H1 (cell line): ENCODE measurements at regions not wholly inside any gene's neighbourhood (a gene's known extent, or its start where the extent isn't known, plus 50 kb on each side); places are given as distances from the start of the nearest gene placed in this dataset.

ENCODE experiments used
- CTCF ChIA-PET: fragments of 300-600 bp; sonication (Branson Sonifier 250); formaldehyde crosslinking; loops from one replicate; lab custom pipeline; 2021; ENCODE audit not compliant: partially characterized antibody; lab: Charles Lee
- POLR2A ChIA-PET: fragments of 300-600 bp; sonication (Branson Sonifier 250); formaldehyde crosslinking; loops from one replicate; lab custom pipeline; 2021; ENCODE audit warnings: inconsistent platforms; ENCODE audit not compliant: partially characterized antibody; lab: Charles Lee
- DNase-seq, 2 experiments: peaks; one replicate each; pipeline versions ENCODE4 v3.0.0 to v3.0.0-alpha.2; 2010 to 2022; ENCODE audit warnings: low spot score in 2 of 2, low read depth in 1 of 2, mixed read lengths in 1 of 2
- FAIRE-seq: peaks from 2 replicates; lab custom pipeline; 2011; peaks lifted over from hg19 to GRCh38; lab: Jason Lieb, UNC
- H2AFZ ChIP-seq: 2 replicates; pipeline ENCODE4 v1.8.1; 2012; ENCODE audit warnings: low read length, inconsistent platforms
- H2AK5ac ChIP-seq: 2 replicates; pipeline ENCODE4 v1.6.1; 2013; ENCODE audit warnings: low read depth, low read length
- H2BK120ac ChIP-seq: replicated peaks from 2 replicates; pipeline ENCODE3; 2013; ENCODE audit warnings: low read depth, low read length, inconsistent platforms
- H2BK12ac ChIP-seq: 2 replicates; pipeline ENCODE4 v1.6.1; 2013; ENCODE audit warnings: low read depth, low read length
- H2BK15ac ChIP-seq: 2 replicates; pipeline ENCODE4 v1.6.1; 2013; ENCODE audit warnings: low read length
- H2BK20ac ChIP-seq: 2 replicates; pipeline ENCODE4 v1.6.1; 2013; ENCODE audit warnings: low read length
- H2BK5ac ChIP-seq: 2 replicates; pipeline ENCODE4 v1.6.1; 2013; ENCODE audit warnings: low read depth, low read length
- H3K14ac ChIP-seq: 2 replicates; pipeline ENCODE4 v1.6.1; 2013; ENCODE audit warnings: inconsistent platforms; ENCODE audit not compliant: insufficient read length
- H3K18ac ChIP-seq: 2 replicates; pipeline ENCODE4 v1.6.1; 2013; ENCODE audit warnings: low read length; ENCODE audit errors: extremely low read depth
- H3K23ac ChIP-seq: 2 replicates; pipeline ENCODE4 v1.6.1; 2013; ENCODE audit warnings: inconsistent platforms; ENCODE audit not compliant: insufficient read length
- H3K23me2 ChIP-seq: 2 replicates; pipeline ENCODE4 v1.6.1; 2013; ENCODE audit warnings: low read depth, low read length
- H3K27ac ChIP-seq: 2 replicates; pipeline ENCODE4 v1.6.1; 2011; ENCODE audit warnings: low read depth, low read length, inconsistent platforms
- H3K27me3 ChIP-seq, 4 experiments: replicated peaks in 1 of 4; 1 replicate in 1 of 4; 2 replicates in 3 of 4; pipeline versions ENCODE4 v1.6.1 to v1.8.1; 2011 to 2013; ENCODE audit warnings: low read length in 3 of 4, mild to moderate bottlenecking in 3 of 4, inconsistent platforms in 2 of 4, mixed read lengths in 2 of 4, moderate library complexity in 1 of 4; ENCODE audit not compliant: control insufficient read depth in 3 of 4, insufficient read depth in 3 of 4; ENCODE audit errors: extremely low read depth in 1 of 4
- H3K36me3 ChIP-seq, 4 experiments: 2 replicates each; pipeline versions ENCODE4 v1.6.1 to v1.8.1; 2011 to 2013; ENCODE audit warnings: mild to moderate bottlenecking in 4 of 4, low read length in 3 of 4, moderate library complexity in 2 of 4, control low read depth in 1 of 4, inconsistent platforms in 1 of 4; ENCODE audit not compliant: insufficient read depth in 4 of 4, control insufficient read depth in 2 of 4
- H3K4ac ChIP-seq: replicated peaks from 2 replicates; pipeline ENCODE3; 2013; ENCODE audit warnings: low read length, low read depth, mixed read lengths, inconsistent platforms; ENCODE audit not compliant: insufficient read length
- H3K4me1 ChIP-seq, 4 experiments: replicated peaks in 1 of 4; 1 replicate in 1 of 4; 2 replicates in 3 of 4; pipeline versions ENCODE4 v1.6.1 to v1.8.1; 2011 to 2013; ENCODE audit warnings: low read length in 3 of 4, inconsistent platforms in 2 of 4, mixed read lengths in 1 of 4; ENCODE audit not compliant: insufficient read depth in 4 of 4, control insufficient read depth in 3 of 4
- H3K4me2 ChIP-seq, 2 experiments: 2 replicates each; pipeline versions ENCODE4 v1.6.1 to v1.8.1; 2011 to 2013; ENCODE audit warnings: low read depth in 2 of 2, low read length in 2 of 2, control low read depth in 1 of 2, inconsistent platforms in 1 of 2, mild to moderate bottlenecking in 1 of 2; ENCODE audit not compliant: insufficient read depth in 1 of 2
- H3K4me3 ChIP-seq, 4 experiments: fragments of 200-600, 300-600 bp in 1 of 4; sonication (generic), shearing (Covaris generic), sonication (Bioruptor Twin) in 1 of 4; 2 replicates each; pipeline versions ENCODE4 v1.5.1 to v1.8.1; 2011 to 2016; ENCODE audit warnings: low read length in 4 of 4, low read depth in 3 of 4, control low read depth in 2 of 4, inconsistent platforms in 2 of 4, mild to moderate bottlenecking in 2 of 4, mixed read lengths in 1 of 4, moderate library complexity in 1 of 4; ENCODE audit not compliant: insufficient read depth in 2 of 4; ENCODE audit errors: extremely low read depth in 1 of 4
- H3K56ac ChIP-seq: replicated peaks from 2 replicates; pipeline ENCODE3; 2013; ENCODE audit warnings: low read depth, mild to moderate bottlenecking, mixed read lengths, low read length, inconsistent platforms; ENCODE audit not compliant: insufficient read length
- H3K79me1 ChIP-seq: 2 replicates; pipeline ENCODE4 v1.6.1; 2013; ENCODE audit warnings: low read depth, low read length, control low read depth
- H3K79me2 ChIP-seq, 2 experiments: 2 replicates each; pipeline versions ENCODE4 v1.6.1 to v1.8.1; 2012 to 2013; ENCODE audit warnings: low read length in 2 of 2, mild to moderate bottlenecking in 2 of 2, inconsistent platforms in 1 of 2; ENCODE audit not compliant: insufficient read depth in 2 of 2, control insufficient read depth in 1 of 2
- H3K9ac ChIP-seq, 4 experiments: replicated peaks in 1 of 4; 1 replicate in 1 of 4; 2 replicates in 3 of 4; pipeline versions ENCODE4 v1.6.1 to v1.8.1; 2011 to 2013; ENCODE audit warnings: low read depth in 3 of 4, low read length in 3 of 4, control low read depth in 2 of 4, mild to moderate bottlenecking in 2 of 4, moderate library complexity in 2 of 4, inconsistent platforms in 1 of 4; ENCODE audit errors: extremely low read depth in 1 of 4
- H3K9me3 ChIP-seq, 2 experiments: 2 replicates each; pipeline versions ENCODE4 v1.6.1 to v1.8.1; 2012 to 2013; ENCODE audit warnings: mild to moderate bottlenecking in 2 of 2, moderate library complexity in 2 of 2, control low read depth in 1 of 2, inconsistent platforms in 1 of 2, low read depth in 1 of 2, low read length in 1 of 2, mixed read lengths in 1 of 2; ENCODE audit not compliant: insufficient read depth in 2 of 2
- H4K20me1 ChIP-seq, 2 experiments: replicated peaks in 1 of 2; 2 replicates each; pipeline versions ENCODE3 to v1.8.1; 2011 to 2013; ENCODE audit warnings: inconsistent platforms in 2 of 2, low read length in 2 of 2, mild to moderate bottlenecking in 1 of 2; ENCODE audit not compliant: insufficient read depth in 2 of 2, control insufficient read depth in 1 of 2
- H4K5ac ChIP-seq: 2 replicates; pipeline ENCODE4 v1.6.1; 2013; ENCODE audit warnings: low read length, low read depth, mixed read lengths, inconsistent platforms; ENCODE audit not compliant: insufficient read length
- H4K8ac ChIP-seq: 2 replicates; pipeline ENCODE4 v1.8.0; 2013; ENCODE audit warnings: mild to moderate bottlenecking, moderate library complexity, low read length, inconsistent platforms; ENCODE audit not compliant: insufficient read depth; ENCODE audit errors: extremely low read depth
- H4K91ac ChIP-seq: replicated peaks from 2 replicates; pipeline ENCODE3; 2013; ENCODE audit warnings: low read length, mixed read lengths, inconsistent platforms; ENCODE audit not compliant: insufficient read length
- RFX5 ChIP-seq: IDR thresholded peaks from 2 replicates; pipeline ENCODE4 v1.6.1; 2011; ENCODE audit warnings: low read depth, low read length, improper control_type of control experiment, borderline replicate concordance
- ZNF274 ChIP-seq: IDR thresholded peaks from 2 replicates; pipeline ENCODE4 v1.7.0; 2012; ENCODE audit warnings: low read length, borderline replicate concordance; ENCODE audit errors: extremely low read depth
- WGBS, 2 experiments: shearing (Covaris generic) in 1 of 2; methylation state at CpG; one replicate each; pipeline versions ENCODE4 v1.1.6 to v1.1.7; 2013 to 2015; ENCODE audit warnings: low lambda C conversion rate in 2 of 2, mixed read lengths in 2 of 2, inconsistent platforms in 1 of 2, low coverage in 1 of 2, missing lambda C conversion rate in 1 of 2; ENCODE audit not compliant: insufficient replicate concordance in 2 of 2, insufficient coverage in 1 of 2, insufficient read length in 1 of 2; ENCODE audit errors: extremely low coverage in 1 of 2, missing lambda C conversion rate in 1 of 2; 5-methylcytosine and 5-hydroxymethylcytosine counted together

DNA sequence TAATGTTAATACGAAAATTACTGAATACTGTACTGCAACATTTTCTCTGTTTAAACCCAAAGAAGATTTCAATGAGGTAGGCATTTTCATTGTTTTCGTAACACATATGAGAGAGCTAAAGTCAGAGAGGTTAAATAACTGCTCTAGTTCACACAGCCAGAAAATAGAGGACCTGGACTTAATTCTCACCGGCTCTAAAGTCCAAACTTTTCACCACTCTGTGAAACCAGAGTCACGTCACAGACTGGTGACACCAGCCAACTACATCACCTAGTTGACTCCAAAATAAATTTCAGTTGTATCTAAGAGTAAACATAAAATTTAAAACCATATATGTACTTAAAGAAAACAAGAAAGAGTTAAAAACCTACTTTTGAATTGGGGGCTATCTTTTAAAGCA lies 146.7 kb downstream of the FCRL5 start:
- Histone ChIP-seq H2BK12ac (no peak overlapping the region), H3K14ac (no peak overlapping the region), H2BK5ac (no peak overlapping the region), H4K91ac (no peak overlapping the region), H4K5ac (no peak overlapping the region), H3K79me2 (no peaks in the 10 kb centered on the region), H3K27ac (no peak overlapping the region), H3K4me3 (no peak overlapping the region), H3K18ac (no peak overlapping the region), H3K56ac (no peak overlapping the region), H3K79me1 (no peaks in the 10 kb centered on the region), H2BK20ac (no peak overlapping the region), H3K4ac (no peak overlapping the region), H3K4me1 (peaks cover 0 to 6% (median 3%) of the 10 kb centered on the region in 4 experiments; a peak in 4 of 7 replicates), H3K9me3 (no peaks in the 10 kb centered on the region), H3K27me3 (no peaks in the 10 kb centered on the region; a peak in 1 of 7 replicates), H3K23ac (no peak overlapping the region), H2AFZ (no peak overlapping the region), H3K23me2 (no peaks in the 10 kb centered on the region; the same call in 1 of the 2 replicates), H4K20me1 (no peaks in the 10 kb centered on the region), H2AK5ac (no peak overlapping the region), H2BK120ac (no peak overlapping the region), H3K4me2 (no peak overlapping the region), H4K8ac (no peak overlapping the region), H2BK15ac (no peak overlapping the region), H3K9ac (no peak overlapping the region), H3K36me3 (no peaks in the 10 kb centered on the region)
- CTCF ChIA-PET, result interaction anchor here (0.6 to 4.0 kb wide), 2 partner anchors 10 to 19 kb away, joined by 3 to 15 read pairs; no protein-coding TSS in a partner anchor
- no peak for DNase-seq
- 90% methylated on average over 4 of the region's 4 CpGs; no CpG with 5 or more reads in 1 of the 2 experiments for WGBS, 2 experiments
- no peak for TF ChIP-seq ZNF274
- TF ChIP-seq RFX5, result no peak
- POLR2A ChIA-PET, result interaction anchor here (0.7 kb wide), 1 partner anchor 11 kb away, joined by 3 read pairs; no protein-coding TSS in a partner anchor
- FAIRE-seq, result no peak
